Mesenchymal stem cell (in vitro differentiated cells and primary cell): ENCODE measurements at regions not wholly inside any gene's neighbourhood (a gene's known extent, or its start where the extent isn't known, plus 50 kb on each side); places are given as distances from the start of the nearest gene placed in this dataset.

Experiments
- DNase-seq: peaks from one replicate; pipeline ENCODE4 v3.0.0-alpha.2; 2013
- H2AFZ ChIP-seq: one replicate; pipeline ENCODE4 v1.6.1; 2013; ENCODE audit warnings: low read depth, mild to moderate bottlenecking, control low read depth, inconsistent platforms, low read length, moderate library complexity
- H2AK5ac ChIP-seq: 2 replicates; pipeline ENCODE4 v1.6.1; 2013; ENCODE audit warnings: low read length, moderate library complexity, mild to moderate bottlenecking, inconsistent platforms; ENCODE audit not compliant: severe bottlenecking
- H2BK120ac ChIP-seq: one replicate; pipeline ENCODE4 v1.6.1; 2013; ENCODE audit warnings: low read depth, mild to moderate bottlenecking, inconsistent platforms, low read length, moderate library complexity
- H2BK12ac ChIP-seq, 2 experiments: one replicate each; pipeline ENCODE4 v1.6.1; 2013; ENCODE audit warnings: inconsistent platforms in 2 of 2, low read length in 2 of 2, mild to moderate bottlenecking in 2 of 2, moderate library complexity in 2 of 2, control low read depth in 1 of 2
- H2BK15ac ChIP-seq: one replicate; pipeline ENCODE4 v1.6.1; 2013; ENCODE audit warnings: mild to moderate bottlenecking, low read depth, inconsistent platforms; ENCODE audit not compliant: poor library complexity, severe bottlenecking
- H2BK5ac ChIP-seq: 2 replicates; pipeline ENCODE4 v1.6.1; 2013; ENCODE audit warnings: low read depth, mild to moderate bottlenecking, low read length, control low read depth, inconsistent platforms; ENCODE audit not compliant: poor library complexity, severe bottlenecking
- H3K14ac ChIP-seq, 2 experiments: one replicate each; pipeline ENCODE4 v1.6.1; 2013; ENCODE audit warnings: inconsistent platforms in 2 of 2, low read length in 2 of 2, control low read depth in 1 of 2, mild to moderate bottlenecking in 1 of 2, moderate library complexity in 1 of 2
- H3K18ac ChIP-seq, 2 experiments: one replicate each; pipeline ENCODE4 v1.6.1; 2013; ENCODE audit warnings: inconsistent platforms in 2 of 2, low read length in 2 of 2, control low read depth in 1 of 2, low read depth in 1 of 2, mild to moderate bottlenecking in 1 of 2
- H3K23ac ChIP-seq, 2 experiments: one replicate each; pipeline ENCODE4 v1.6.1; 2013; ENCODE audit warnings: inconsistent platforms in 2 of 2, low read length in 2 of 2, mild to moderate bottlenecking in 2 of 2, moderate library complexity in 2 of 2, control low read depth in 1 of 2
- H3K27ac ChIP-seq: 2 replicates; pipeline ENCODE4 v1.5.1; 2013; ENCODE audit warnings: mild to moderate bottlenecking, moderate library complexity, low read length, control low read depth, inconsistent platforms; ENCODE audit not compliant: poor library complexity, severe bottlenecking
- H3K27me3 ChIP-seq, 2 experiments: 2 replicates each; pipeline versions ENCODE4 v1.6.1 to v1.7.0; 2013; ENCODE audit warnings: low read length in 2 of 2, mild to moderate bottlenecking in 2 of 2, moderate library complexity in 2 of 2, control low read depth in 1 of 2, inconsistent platforms in 1 of 2; ENCODE audit not compliant: control insufficient read depth in 1 of 2, insufficient read depth in 1 of 2
- H3K36me3 ChIP-seq, 2 experiments: 2 replicates each; pipeline versions ENCODE4 v1.6.1 to v1.7.0; 2013; ENCODE audit warnings: low read length in 2 of 2, control low read depth in 1 of 2, inconsistent platforms in 1 of 2, low read depth in 1 of 2, mild to moderate bottlenecking in 1 of 2; ENCODE audit not compliant: insufficient read depth in 2 of 2, control insufficient read depth in 1 of 2
- H3K4ac ChIP-seq, 2 experiments: one replicate each; pipeline ENCODE4 v1.6.1; 2013; ENCODE audit warnings: inconsistent platforms in 2 of 2, low read length in 2 of 2, mild to moderate bottlenecking in 2 of 2, moderate library complexity in 2 of 2, control low read depth in 1 of 2, low read depth in 1 of 2
- H3K4me1 ChIP-seq: 2 replicates; pipeline ENCODE4 v1.6.1; 2013; ENCODE audit warnings: low read depth, low read length, control low read depth; ENCODE audit not compliant: control insufficient read depth, insufficient read depth
- H3K4me2 ChIP-seq: 2 replicates; pipeline ENCODE4 v1.6.1; 2013; ENCODE audit warnings: low read length, mild to moderate bottlenecking, inconsistent platforms; ENCODE audit not compliant: poor library complexity, severe bottlenecking
- H3K4me3 ChIP-seq, 2 experiments: 2 replicates each; pipeline versions ENCODE4 v1.5.1 to v1.7.0; 2013; ENCODE audit warnings: low read length in 2 of 2, mild to moderate bottlenecking in 2 of 2, control low read depth in 1 of 2, low read depth in 1 of 2; ENCODE audit not compliant: insufficient read depth in 1 of 2
- H3K79me1 ChIP-seq: replicated peaks from 2 replicates; pipeline ENCODE4 v1.6.1; 2013; ENCODE audit warnings: mild to moderate bottlenecking, control low read depth, low read length, inconsistent platforms; ENCODE audit not compliant: poor library complexity, severe bottlenecking
- H3K9ac ChIP-seq: 2 replicates; pipeline ENCODE4 v1.7.0; 2013; ENCODE audit warnings: mild to moderate bottlenecking, low read length, moderate library complexity
- H3K9me3 ChIP-seq: 2 replicates; pipeline ENCODE4 v1.7.0; 2013; ENCODE audit warnings: mild to moderate bottlenecking, low read length; ENCODE audit not compliant: control insufficient read depth
- H4K8ac ChIP-seq: one replicate; pipeline ENCODE4 v1.6.1; 2013; ENCODE audit warnings: inconsistent platforms, mild to moderate bottlenecking, low read length, moderate library complexity
- H4K91ac ChIP-seq: one replicate; pipeline ENCODE4 v1.6.1; 2013; ENCODE audit warnings: mild to moderate bottlenecking, low read length, inconsistent platforms
- WGBS: methylation state at CpG from one replicate; pipeline ENCODE4 v1.1.7; 2013; ENCODE audit warnings: mixed read lengths; 5-methylcytosine and 5-hydroxymethylcytosine counted together

- Histone ChIP-seq H3K36me3 (no peaks in the 10 kb centered on the region), H3K27ac (no peak overlapping the region), H3K23ac (no peak overlapping the region), H2BK5ac (no peak overlapping the region), H4K91ac (no peak overlapping the region), H2BK120ac (no peak overlapping the region), H3K4me3 (no peak overlapping the region), H3K4me1 (no peaks in the 10 kb centered on the region), H4K8ac (no peak overlapping the region), H3K27me3 (no peaks in the 10 kb centered on the region), H3K18ac (no peak overlapping the region), H2BK12ac (no peak overlapping the region), H3K9ac (no peak overlapping the region), H2AK5ac (no peak overlapping the region), H3K14ac (no peak overlapping the region), H3K9me3 (no peaks in the 10 kb centered on the region), H3K4me2 (no peak overlapping the region), H2AFZ (no peak overlapping the region), H3K4ac (no peak overlapping the region), H3K79me1 (no peaks in the 10 kb centered on the region), H2BK15ac (no peak overlapping the region)
- DNase-seq, result no peak
Observed at GRCh38 chr11:111059726-111060125, 185.8 kb upstream of the POU2AF2 start.

DNA sequence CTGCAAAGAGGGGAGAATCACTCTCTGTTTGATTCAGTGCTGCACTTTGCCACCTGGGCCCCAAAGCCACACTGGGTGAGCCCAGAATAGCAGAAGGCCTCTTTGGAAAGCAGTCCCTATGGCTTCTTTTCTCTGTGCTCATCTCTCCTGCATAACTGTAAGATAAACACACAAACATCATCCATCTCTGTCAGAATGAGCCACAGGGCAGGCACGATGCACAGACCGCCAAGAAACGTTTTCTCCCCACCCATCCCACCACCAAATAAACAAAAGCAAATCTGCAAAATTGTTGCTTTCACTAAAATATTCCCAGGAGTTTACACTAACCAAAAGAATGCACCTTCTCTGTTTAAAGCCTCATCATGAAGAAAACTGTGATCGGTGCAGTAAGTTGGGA, 196.4 kb upstream of the POU2AF2 start:
- H4K91ac ChIP-seq, result no peak overlapping the region
- no peak overlapping the region for H2AFZ ChIP-seq
- no peak overlapping the region for H3K18ac ChIP-seq
- no peak overlapping the region for H3K27ac ChIP-seq
- H4K8ac ChIP-seq, result no peak overlapping the region
- H2BK12ac ChIP-seq, result no peak overlapping the region
- H3K4me3 ChIP-seq, result no peak overlapping the region
- no peak overlapping the region for H2BK15ac ChIP-seq
- H3K9me3 ChIP-seq, result no peaks in the 10 kb centered on the region
- H3K9ac ChIP-seq, result no peak overlapping the region
- 57% methylated on average over 4 of the region's 4 CpGs for WGBS
- no peak overlapping the region for H3K23ac ChIP-seq
- peak; percentile 11 for DNase-seq
- H3K79me1 ChIP-seq, result no peaks in the 10 kb centered on the region
- no peak overlapping the region for H2BK5ac ChIP-seq
- no peak overlapping the region for H3K4me2 ChIP-seq
- H3K36me3 ChIP-seq, result no peaks in the 10 kb centered on the region
- no peak overlapping the region for H3K4ac ChIP-seq
- H3K4me1 ChIP-seq, result no peaks in the 10 kb centered on the region
- H2AK5ac ChIP-seq, result no peak overlapping the region
- H3K14ac ChIP-seq, result no peak overlapping the region
- H3K27me3 ChIP-seq, result no peaks in the 10 kb centered on the region
- no peak overlapping the region for H2BK120ac ChIP-seq

GRCh38 chr11:111047374-111047773, 198.2 kb upstream of the POU2AF2 start:
- no peaks in the 10 kb centered on the region for H3K36me3 ChIP-seq
- no peak overlapping the region for H3K14ac ChIP-seq
- H3K27ac ChIP-seq, result no peak overlapping the region
- DNase-seq, result peak; percentile 4
- H3K9ac ChIP-seq, result no peak overlapping the region
- H2BK120ac ChIP-seq, result no peak overlapping the region
- H3K9me3 ChIP-seq, result no peaks in the 10 kb centered on the region
- no peak overlapping the region for H4K8ac ChIP-seq
- H3K4me3 ChIP-seq, result no peak overlapping the region
- no peaks in the 10 kb centered on the region for H3K27me3 ChIP-seq
- no peak overlapping the region for H4K91ac ChIP-seq
- no peak overlapping the region for H3K4ac ChIP-seq
- no peak overlapping the region for H2BK15ac ChIP-seq
- no peak overlapping the region for H3K23ac ChIP-seq
- H2AFZ ChIP-seq, result no peak overlapping the region
- WGBS, result 85% methylated on average over 6 of the region's 7 CpGs
- H3K4me1 ChIP-seq, result no peaks in the 10 kb centered on the region
- H3K79me1 ChIP-seq, result no peaks in the 10 kb centered on the region
- H2AK5ac ChIP-seq, result no peak overlapping the region
- H3K18ac ChIP-seq, result no peak overlapping the region
- H2BK12ac ChIP-seq, result no peak overlapping the region
- H3K4me2 ChIP-seq, result no peak overlapping the region
- H2BK5ac ChIP-seq, result no peak overlapping the region

DNA sequence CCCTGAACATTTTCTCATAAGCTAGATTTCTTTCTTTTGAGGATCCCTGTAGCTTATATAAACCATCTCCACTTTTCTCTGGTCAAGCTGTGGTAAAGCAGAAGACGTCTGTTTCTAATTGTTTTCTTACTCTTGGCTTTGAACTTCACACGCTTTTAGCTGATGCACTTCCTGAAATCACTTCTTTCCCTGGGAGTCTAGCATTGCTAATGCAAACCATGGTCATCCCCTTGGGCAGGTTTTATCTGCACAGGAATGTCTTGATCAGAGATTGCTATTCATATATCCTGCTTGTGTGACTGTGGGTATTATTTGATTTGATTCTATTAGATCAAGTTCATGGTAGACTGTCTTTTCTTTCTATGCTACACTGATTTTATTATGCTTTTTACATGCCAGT, 199.2 kb upstream of the POU2AF2 start:
- no peak overlapping the region for H2BK15ac ChIP-seq

More for the DNA sequence above, 199.2 kb upstream of the POU2AF2 start:
- Histone ChIP-seq H3K9me3 (no peaks in the 10 kb centered on the region), H4K8ac (no peak overlapping the region), H3K36me3 (no peaks in the 10 kb centered on the region), H3K4me2 (no peak overlapping the region), H2AK5ac (no peak overlapping the region), H4K91ac (no peak overlapping the region), H3K27ac (no peak overlapping the region), H3K4me1 (no peaks in the 10 kb centered on the region), H3K23ac (no peak overlapping the region), H3K79me1 (no peaks in the 10 kb centered on the region), H3K4ac (no peak overlapping the region), H2BK5ac (no peak overlapping the region), H3K18ac (no peak overlapping the region), H3K9ac (no peak overlapping the region), H3K14ac (no peak overlapping the region), H2AFZ (no peak overlapping the region), H2BK12ac (no peak overlapping the region), H3K4me3 (no peak overlapping the region), H3K27me3 (no peaks in the 10 kb centered on the region), H2BK120ac (no peak overlapping the region)
- 53% methylated on average over 2 of the region's 2 CpGs for WGBS
- DNase-seq, result no peak
